Skeletal muscle cell (primary cell): ENCODE measurements at regions not wholly inside any gene's neighbourhood (a gene's known extent, or its start where the extent isn't known, plus 50 kb on each side); places are given as distances from the start of the nearest gene placed in this dataset.

Experiments used
- DNase-seq: peaks from one replicate; pipeline ENCODE4 v3.0.0-alpha.2; 2010; ENCODE audit warnings: low read depth
- H3K4me3 ChIP-seq: 2 replicates; pipeline ENCODE4 v1.5.1; 2011; ENCODE audit warnings: low read depth, mild to moderate bottlenecking, control low read depth, low read length, moderate library complexity

- peak; percentile 0 for DNase-seq
- H3K4me3 ChIP-seq: no peak overlapping the region
Measured at GRCh38 chr4:28948501-28948900, 1771.7 kb upstream of the PCDH7 start.

- H3K4me3 ChIP-seq: no peak overlapping the region
- DNase-seq: peak; percentile 35
Measured at GRCh38 chr4:28966982-28967381, 1753.2 kb upstream of the PCDH7 start.

- DNase-seq: peak; percentile 8
- H3K4me3 ChIP-seq: no peak overlapping the region
Measured at GRCh38 chr4:28973587-28974350, 1746.4 kb upstream of the PCDH7 start.

- DNase-seq: no peak
- no peak overlapping the region for H3K4me3 ChIP-seq
Measured at GRCh38 chr4:28976369-28976768, 1743.8 kb upstream of the PCDH7 start.

- DNase-seq: no peak
Measured at GRCh38 chr4:29002151-29002550, 1718.0 kb upstream of the PCDH7 start.

GRCh38 chr4:29005838-29006237 lies 1714.3 kb upstream of the PCDH7 start:
- DNase-seq: no peak
- no peak overlapping the region for H3K4me3 ChIP-seq

More at GRCh38 chr4:29002151-29002550, 1718.0 kb upstream of the PCDH7 start:
- no peak overlapping the region for H3K4me3 ChIP-seq

GRCh38 chr4:29009908-29010307 lies 1710.3 kb upstream of the PCDH7 start:
- no peak for DNase-seq
- H3K4me3 ChIP-seq: no peak overlapping the region

- no peak overlapping the region for H3K4me3 ChIP-seq
Measured at GRCh38 chr4:29013341-29013740, 1706.8 kb upstream of the PCDH7 start.

GRCh38 chr4:29014555-29014954 lies 1705.6 kb upstream of the PCDH7 start:
- DNase-seq: no peak
- no peak overlapping the region for H3K4me3 ChIP-seq

More at GRCh38 chr4:29013341-29013740, 1706.8 kb upstream of the PCDH7 start:
- DNase-seq: no peak

- H3K4me3 ChIP-seq: no peak overlapping the region
- no peak for DNase-seq
Measured at GRCh38 chr4:29033703-29034102, 1686.5 kb upstream of the PCDH7 start.

- no peak for DNase-seq
- H3K4me3 ChIP-seq: no peak overlapping the region
Measured at GRCh38 chr4:29037501-29037900, 1682.7 kb upstream of the PCDH7 start.

- no peak for DNase-seq
- H3K4me3 ChIP-seq: no peak overlapping the region
Measured at GRCh38 chr4:29043411-29043810, 1676.8 kb upstream of the PCDH7 start.

GRCh38 chr4:29046186-29046585 lies 1674.0 kb upstream of the PCDH7 start:
- peak; percentile 82 for DNase-seq
- H3K4me3 ChIP-seq: no peak overlapping the region

- H3K4me3 ChIP-seq: no peak overlapping the region
- peak; percentile 74 for DNase-seq
Measured at GRCh38 chr4:29046781-29047180, 1673.4 kb upstream of the PCDH7 start.

- no peak overlapping the region for H3K4me3 ChIP-seq
- no peak for DNase-seq
Measured at GRCh38 chr4:29047341-29048041, 1672.7 kb upstream of the PCDH7 start.

- peak; percentile 44 for DNase-seq
- H3K4me3 ChIP-seq: no peak overlapping the region
Measured at GRCh38 chr4:29051381-29051965, 1668.7 kb upstream of the PCDH7 start.

- H3K4me3 ChIP-seq: no peak overlapping the region
- no peak for DNase-seq
Measured at GRCh38 chr4:29052266-29052665, 1667.9 kb upstream of the PCDH7 start.

- DNase-seq: no peak
Measured at GRCh38 chr4:29058531-29058930, 1661.6 kb upstream of the PCDH7 start.

GRCh38 chr4:29066861-29067260 lies 1653.3 kb upstream of the PCDH7 start:
- no peak overlapping the region for H3K4me3 ChIP-seq
- no peak for DNase-seq

More at GRCh38 chr4:29058531-29058930, 1661.6 kb upstream of the PCDH7 start:
- no peak overlapping the region for H3K4me3 ChIP-seq

GRCh38 chr4:29073571-29073970 lies 1646.6 kb upstream of the PCDH7 start:
- DNase-seq: no peak

More at GRCh38 chr4:29073571-29073970, 1646.6 kb upstream of the PCDH7 start:
- no peak overlapping the region for H3K4me3 ChIP-seq
